Thoracic aorta (tissue), 2 donors: ENCODE measurements at regions not wholly inside any gene's neighbourhood (a gene's known extent, or its start where the extent isn't known, plus 50 kb on each side); places are given as distances from the start of the nearest gene placed in this dataset.

Experiments
- ATAC-seq: fragments of 150-250 bp; one replicate; pipeline ENCODE4 v1.8.0; 2017; ENCODE audit warnings: low read depth; ENCODE audit not compliant: insufficient number of reproducible peaks, low FRiP score
- DNase-seq: peaks from one replicate; pipeline ENCODE4 v3.0.0-alpha.2; 2020; ENCODE audit warnings: low spot score
- H3K27ac ChIP-seq, 2 donors: fragments of 200-600 bp; sonication (generic); 1 replicate in 1 of 2; 2 replicates in 1 of 2; pipeline ENCODE4 v1.5.1; 2016; ENCODE audit warnings: mild to moderate bottlenecking in 2 of 2, moderate library complexity in 2 of 2
- H3K27me3 ChIP-seq: fragments of 200-600 bp; sonication (generic); replicated peaks from 2 replicates; pipeline ENCODE4 v1.6.0; 2016; ENCODE audit warnings: mild to moderate bottlenecking; ENCODE audit not compliant: insufficient read depth
- H3K36me3 ChIP-seq: fragments of 200-600 bp; sonication (generic); one replicate; pipeline ENCODE4 v1.5.1; 2016
- H3K4me1 ChIP-seq, 2 donors: fragments of 200-600 bp; sonication (generic); 1 replicate in 1 of 2; 2 replicates in 1 of 2; pipeline versions ENCODE4 v1.5.1 to v1.6.0; 2016; ENCODE audit warnings: low read depth in 2 of 2, mild to moderate bottlenecking in 1 of 2; ENCODE audit not compliant: control insufficient read depth in 1 of 2
- H3K4me3 ChIP-seq: fragments of 200-600 bp; sonication (generic); 2 replicates; pipeline ENCODE4 v1.5.1; 2016; ENCODE audit warnings: mild to moderate bottlenecking
- H3K9me3 ChIP-seq: fragments of 200-600 bp; sonication (generic); 2 replicates; pipeline ENCODE4 v1.5.1; 2016
- CTCF ChIP-seq: fragments of 200-600 bp; sonication (generic); IDR thresholded peaks from one replicate; pipeline ENCODE4 v1.5.1; 2019; ENCODE audit warnings: antibody characterized with exemption

- no peak overlapping the region for H3K4me3 ChIP-seq
- H3K27ac ChIP-seq = no peak overlapping the region
- no peaks in the 10 kb centered on the region for H3K4me1 ChIP-seq
- no peak for ATAC-seq
- TF ChIP-seq CTCF = no peak
- no peaks in the 10 kb centered on the region for H3K9me3 ChIP-seq
- no peak for DNase-seq
- no peaks in the 10 kb centered on the region for H3K27me3 ChIP-seq
- no peaks in the 10 kb centered on the region for H3K36me3 ChIP-seq
Observed at GRCh38 chr6:6930223-6930880, 177.4 kb upstream of the RREB1 start.

GRCh38 chr6:6931071-6932025 is 176.4 kb upstream of the RREB1 start:
- ATAC-seq (no peak), DNase-seq (no peak)
- no peak overlapping the region for H3K4me3 ChIP-seq

GRCh38 chr6:6932341-6932740 is 175.4 kb upstream of the RREB1 start:
- H3K4me3 ChIP-seq = no peak overlapping the region
- H3K36me3 ChIP-seq = no peaks in the 10 kb centered on the region

More at GRCh38 chr6:6931071-6932025, 176.4 kb upstream of the RREB1 start:
- no peaks in the 10 kb centered on the region for H3K4me1 ChIP-seq
- TF ChIP-seq CTCF = no peak
- no peaks in the 10 kb centered on the region for H3K9me3 ChIP-seq
- no peaks in the 10 kb centered on the region for H3K27me3 ChIP-seq
- H3K27ac ChIP-seq = no peak overlapping the region
- H3K36me3 ChIP-seq = no peaks in the 10 kb centered on the region

GRCh38 chr6:6932968-6933367 is 174.8 kb upstream of the RREB1 start:
- H3K4me3 ChIP-seq = no peak overlapping the region
- DNase-seq (no peak), ATAC-seq (no peak)
- H3K4me1 ChIP-seq = no peaks in the 10 kb centered on the region
- no peaks in the 10 kb centered on the region for H3K36me3 ChIP-seq
- no peaks in the 10 kb centered on the region for H3K9me3 ChIP-seq
- H3K27me3 ChIP-seq = no peaks in the 10 kb centered on the region
- no peak for TF ChIP-seq CTCF
- H3K27ac ChIP-seq = no peak overlapping the region

More at GRCh38 chr6:6932341-6932740, 175.4 kb upstream of the RREB1 start:
- Histone ChIP-seq H3K9me3 (no peaks in the 10 kb centered on the region), H3K27ac (no peak overlapping the region), H3K27me3 (no peaks in the 10 kb centered on the region), H3K4me1 (no peaks in the 10 kb centered on the region)
- ATAC-seq (no peak), DNase-seq (no peak)
- no peak for TF ChIP-seq CTCF
